ENCODE measurements at regions not wholly inside any gene's neighbourhood (a gene's known extent, or its start where the extent isn't known, plus 50 kb on each side); places are given as distances from the start of the nearest gene placed in this dataset.

GRCh38 chr11:29847219-29847618, 169.6 kb downstream of the KCNA4 start:
- TF ChIP-seq POLR2A (IDR thresholded peaks at IDR 0.05; ENCODE audit: low read depth, low read length) (no peak), TAF1 (IDR thresholded peaks at IDR 0.05; ENCODE audit: borderline replicate concordance, low read depth, low read length) (no peak), POLR2AphosphoS5 (IDR thresholded peaks at IDR 0.05; ENCODE audit: low read depth, low read length) (no peak)
- DNase-seq (ENCODE audit: insufficient read length) (no peak), FAIRE-seq (no peak)

- TF ChIP-seq TAF1 (IDR thresholded peaks at IDR 0.05; ENCODE audit: borderline replicate concordance, low read depth, low read length): no peak
- TF ChIP-seq POLR2A (IDR thresholded peaks at IDR 0.05; ENCODE audit: low read depth, low read length): no peak
- no peak for TF ChIP-seq POLR2AphosphoS5 (IDR thresholded peaks at IDR 0.05; ENCODE audit: low read depth, low read length)
- FAIRE-seq (no peak), DNase-seq (ENCODE audit: insufficient read length) (no peak)
Measured at GRCh38 chr11:29844701-29845379, 172.0 kb downstream of the KCNA4 start.

GRCh38 chr11:29844031-29844430, 172.8 kb downstream of the KCNA4 start:
- no peak for FAIRE-seq
- TF ChIP-seq POLR2A (IDR thresholded peaks at IDR 0.05; ENCODE audit: low read depth, low read length) (no peak), TAF1 (IDR thresholded peaks at IDR 0.05; ENCODE audit: borderline replicate concordance, low read depth, low read length) (no peak), POLR2AphosphoS5 (IDR thresholded peaks at IDR 0.05; ENCODE audit: low read depth, low read length) (no peak)
- no peak for DNase-seq (ENCODE audit: insufficient read length)

- FAIRE-seq (no peak), DNase-seq (ENCODE audit: insufficient read length) (no peak)
- TF ChIP-seq POLR2A (IDR thresholded peaks at IDR 0.05; ENCODE audit: low read depth, low read length): no peak
- TF ChIP-seq POLR2AphosphoS5 (IDR thresholded peaks at IDR 0.05; ENCODE audit: low read depth, low read length): no peak
- no peak for TF ChIP-seq TAF1 (IDR thresholded peaks at IDR 0.05; ENCODE audit: borderline replicate concordance, low read depth, low read length)
Measured at GRCh38 chr11:29842061-29842460, 174.8 kb downstream of the KCNA4 start.

GRCh38 chr11:29826878-29827277, 190.0 kb downstream of the KCNA4 start:
- DNase-seq (ENCODE audit: insufficient read length): no peak
- TF ChIP-seq POLR2A (IDR thresholded peaks at IDR 0.05; ENCODE audit: low read depth, low read length) (no peak), POLR2AphosphoS5 (IDR thresholded peaks at IDR 0.05; ENCODE audit: low read depth, low read length) (no peak), TAF1 (IDR thresholded peaks at IDR 0.05; ENCODE audit: borderline replicate concordance, low read depth, low read length) (no peak)
- FAIRE-seq: no peak

- TF ChIP-seq TAF1 (IDR thresholded peaks at IDR 0.05; ENCODE audit: borderline replicate concordance, low read depth, low read length) (no peak), POLR2AphosphoS5 (IDR thresholded peaks at IDR 0.05; ENCODE audit: low read depth, low read length) (no peak), POLR2A (IDR thresholded peaks at IDR 0.05; ENCODE audit: low read depth, low read length) (no peak)
- FAIRE-seq: no peak
- DNase-seq (ENCODE audit: insufficient read length): no peak
Measured at GRCh38 chr11:29816359-29816758, 200.5 kb downstream of the KCNA4 start.

GRCh38 chr11:29809121-29809520, 207.7 kb downstream of the KCNA4 start:
- DNase-seq (ENCODE audit: insufficient read length): no peak
- TF ChIP-seq TAF1 (IDR thresholded peaks at IDR 0.05; ENCODE audit: borderline replicate concordance, low read depth, low read length): no peak
- no peak for TF ChIP-seq POLR2A (IDR thresholded peaks at IDR 0.05; ENCODE audit: low read depth, low read length)
- no peak for TF ChIP-seq POLR2AphosphoS5 (IDR thresholded peaks at IDR 0.05; ENCODE audit: low read depth, low read length)
- no peak for FAIRE-seq

- FAIRE-seq: no peak
- no peak for DNase-seq (ENCODE audit: insufficient read length)
Measured at GRCh38 chr11:29802522-29802921, 214.3 kb downstream of the KCNA4 start.

GRCh38 chr11:29801561-29801960, 215.3 kb downstream of the KCNA4 start:
- no peak for FAIRE-seq
- TF ChIP-seq POLR2AphosphoS5 (IDR thresholded peaks at IDR 0.05; ENCODE audit: low read depth, low read length) (no peak), TAF1 (IDR thresholded peaks at IDR 0.05; ENCODE audit: borderline replicate concordance, low read depth, low read length) (no peak), POLR2A (IDR thresholded peaks at IDR 0.05; ENCODE audit: low read depth, low read length) (no peak)
- DNase-seq (ENCODE audit: insufficient read length): no peak

More at GRCh38 chr11:29802522-29802921, 214.3 kb downstream of the KCNA4 start:
- TF ChIP-seq TAF1 (IDR thresholded peaks at IDR 0.05; ENCODE audit: borderline replicate concordance, low read depth, low read length) (no peak), POLR2AphosphoS5 (IDR thresholded peaks at IDR 0.05; ENCODE audit: low read depth, low read length) (no peak), POLR2A (IDR thresholded peaks at IDR 0.05; ENCODE audit: low read depth, low read length) (no peak)

GRCh38 chr11:29786092-29786491, 230.7 kb downstream of the KCNA4 start:
- no peak for DNase-seq (ENCODE audit: insufficient read length)
- no peak for TF ChIP-seq POLR2A (IDR thresholded peaks at IDR 0.05; ENCODE audit: low read depth, low read length)
- TF ChIP-seq TAF1 (IDR thresholded peaks at IDR 0.05; ENCODE audit: borderline replicate concordance, low read depth, low read length): no peak
- TF ChIP-seq POLR2AphosphoS5 (IDR thresholded peaks at IDR 0.05; ENCODE audit: low read depth, low read length): no peak

GRCh38 chr11:29783506-29783905, 233.3 kb downstream of the KCNA4 start:
- DNase-seq (ENCODE audit: insufficient read length) (no peak), FAIRE-seq (no peak)
- TF ChIP-seq TAF1 (IDR thresholded peaks at IDR 0.05; ENCODE audit: borderline replicate concordance, low read depth, low read length) (no peak), POLR2A (IDR thresholded peaks at IDR 0.05; ENCODE audit: low read depth, low read length) (no peak), POLR2AphosphoS5 (IDR thresholded peaks at IDR 0.05; ENCODE audit: low read depth, low read length) (no peak)

More at GRCh38 chr11:29786092-29786491, 230.7 kb downstream of the KCNA4 start:
- no peak for FAIRE-seq

GRCh38 chr11:29782447-29782846, 234.4 kb downstream of the KCNA4 start:
- FAIRE-seq (no peak), DNase-seq (ENCODE audit: insufficient read length) (no peak)
- TF ChIP-seq POLR2AphosphoS5 (IDR thresholded peaks at IDR 0.05; ENCODE audit: low read depth, low read length) (no peak), TAF1 (IDR thresholded peaks at IDR 0.05; ENCODE audit: borderline replicate concordance, low read depth, low read length) (no peak), POLR2A (IDR thresholded peaks at IDR 0.05; ENCODE audit: low read depth, low read length) (no peak)
